ENCODE measurements at regions not wholly inside any gene's neighbourhood (a gene's known extent, or its start where the extent isn't known, plus 50 kb on each side); places are given as distances from the start of the nearest gene placed in this dataset.

- POLR2A ChIA-PET, result no interaction called here
- H3K4me1 ChIP-seq, result no peaks in the 10 kb centered on the region
- WGBS (ENCODE audit: missing lambda C conversion rate), result 4% methylated on average over 3 of the region's 3 CpGs
- CTCF ChIA-PET, result no interaction called here
- no peak overlapping the region for H3K4me3 ChIP-seq
- no peak for FAIRE-seq
- TF ChIP-seq HES2 (IDR thresholded peaks at IDR 0.05) (no peak), ZNF302 (CRISPR knock-in tag; IDR thresholded peaks at IDR 0.05) (no peak), NPAS2 (CRISPR knock-in tag; IDR thresholded peaks at IDR 0.05; ENCODE audit: borderline replicate concordance) (no peak), PHF8 (IDR thresholded peaks at IDR 0.05; ENCODE audit: borderline replicate concordance, low read depth) (no peak), TP53 (CRISPR knock-in tag; IDR thresholded peaks at IDR 0.05) (no peak), RCOR1 (IDR thresholded peaks at IDR 0.05; ENCODE audit: low read depth, low read length) (no peak), ESRRA (IDR thresholded peaks at IDR 0.05; ENCODE audit: borderline replicate concordance, low read length) (no peak), GATA3 (IDR thresholded peaks at IDR 0.05; ENCODE audit: borderline replicate concordance) (no peak), KDM5A (IDR thresholded peaks at IDR 0.05) (no peak), ZSCAN20 (CRISPR knock-in tag; IDR thresholded peaks at IDR 0.05) (no peak), EHF (CRISPR knock-in tag; IDR thresholded peaks at IDR 0.05) (no peak), HMGXB4 (CRISPR knock-in tag; IDR thresholded peaks at IDR 0.05; ENCODE audit: borderline replicate concordance) (no peak), HEYL (CRISPR knock-in tag; IDR thresholded peaks at IDR 0.05) (no peak), CHD2 (IDR thresholded peaks at IDR 0.05; ENCODE audit: low read length, partially characterized antibody) (no peak), EP300 (IDR thresholded peaks at IDR 0.05) (no peak)
- H3K27ac ChIP-seq, result no peak overlapping the region
- no peak overlapping the region for H3K4me2 ChIP-seq
- no peaks in the 10 kb centered on the region for H3K9me3 ChIP-seq
- no peak for DNase-seq (ENCODE audit: low read depth in 1 of 2, low spot score in 1 of 2)
- no peak for ATAC-seq
Observed at GRCh38 chr18:61154866-61155265, 178.4 kb upstream of the CDH20 start.

- DNase-seq (ENCODE audit: low read depth in 1 of 2, low spot score in 1 of 2), result no peak
- WGBS (ENCODE audit: missing lambda C conversion rate), result 1% methylated on average over 3 of the region's 3 CpGs
- ChIA-PET CTCF (no interaction called here), POLR2A (no interaction called here)
- no peak overlapping the region for H3K4me2 ChIP-seq
- ATAC-seq, result no peak
- no peak overlapping the region for H3K4me3 ChIP-seq
- H3K9me3 ChIP-seq, result no peaks in the 10 kb centered on the region
- TF ChIP-seq KDM1A (IDR thresholded peaks at IDR 0.05; ENCODE audit: low read depth) (no peak), ELK1 (IDR thresholded peaks at IDR 0.05; ENCODE audit: low read depth, low read length) (no peak), FOXS1 (CRISPR knock-in tag; IDR thresholded peaks at IDR 0.05) (no peak), TFCP2L1 (CRISPR knock-in tag; IDR thresholded peaks at IDR 0.05) (no peak), REST (IDR thresholded peaks at IDR 0.05) (no peak), HOXB5 (CRISPR knock-in tag; IDR thresholded peaks at IDR 0.05) (no peak), ESRRA (IDR thresholded peaks at IDR 0.05; ENCODE audit: borderline replicate concordance, low read length) (no peak), POLR2A (IDR thresholded peaks at IDR 0.05; ENCODE audit: low read length) (no peak), ZC3H11A (IDR thresholded peaks at IDR 0.05) (no peak), PBX3 (IDR thresholded peaks at IDR 0.05) (no peak), PHF8 (IDR thresholded peaks at IDR 0.05; ENCODE audit: borderline replicate concordance, low read depth) (no peak), RAD21 (conservative IDR thresholded peaks at IDR 0.05 in 1 of 2, IDR thresholded peaks at IDR 0.05 in 1 of 2) (no peak), EHF (CRISPR knock-in tag; IDR thresholded peaks at IDR 0.05) (no peak), KDM5A (IDR thresholded peaks at IDR 0.05) (no peak), EP300 (IDR thresholded peaks at IDR 0.05) (no peak), ZNF302 (CRISPR knock-in tag; IDR thresholded peaks at IDR 0.05) (no peak), MAX (IDR thresholded peaks at IDR 0.05) (no peak), MYC (IDR thresholded peaks at IDR 0.05; ENCODE audit: borderline replicate concordance, low read length) (no peak), CHD4 (IDR thresholded peaks at IDR 0.05; ENCODE audit: borderline replicate concordance) (no peak), JUN (IDR thresholded peaks at IDR 0.05) (no peak)
- no peak overlapping the region for H3K27ac ChIP-seq
- no peak for FAIRE-seq
- no peaks in the 10 kb centered on the region for H3K4me1 ChIP-seq
Observed at GRCh38 chr18:61155586-61155985, 177.6 kb upstream of the CDH20 start.
